HT-29 (cell line): ENCODE measurements at regions not wholly inside any gene's neighbourhood (a gene's known extent, or its start where the extent isn't known, plus 50 kb on each side); places are given as distances from the start of the nearest gene placed in this dataset. TPM values are rescaled to one million over a fixed set of nuclear protein-coding genes. Genes with fewer than 3 reads are reported as not detected.
A peak's percentile ranks its signal among the peaks of the same experiment; 100 is the strongest.

Experiments used
- DNase-seq: peaks from one replicate; pipeline ENCODE4 v3.0.0-alpha.2; 2015; ENCODE audit warnings: low spot score
- small RNA-seq: library from RNA; depleted of rRNA; stranded (forward); fragments of <200 nt; gene quantifications from one replicate; pipeline ENCODE3, GENCODE V24; 2014

- no peak for DNase-seq
These were observed 84.6 kb upstream of the COL6A5 start for GRCh38 chr3:130260918-130261317.

- no peak for DNase-seq
These were observed 81.8 kb upstream of the COL6A5 start for GRCh38 chr3:130263708-130264107.

- no peak for DNase-seq
These were observed 78.7 kb upstream of the COL6A5 start for GRCh38 chr3:130266817-130267216.

GRCh38 chr3:130276203-130276803 lies 69.2 kb upstream of the COL6A5 start:
- peak; percentile 58 for DNase-seq

- no peak for DNase-seq
These were observed 56.8 kb upstream of the COL6A5 start for GRCh38 chr3:130288670-130289069.

- no peak for DNase-seq
These were observed 54.3 kb upstream of the COL6A5 start for GRCh38 chr3:130291148-130291547.

- no peak for DNase-seq
These were observed 52.2 kb upstream of the COL6A5 start for GRCh38 chr3:130293247-130293646.

Small RNAs in the stretch of these regions (small RNA-seq; reads per million reads assigned to genes)
- gene ENPP7P3: not detected
- not detected for gene SNRPCP8
